Adipocyte (in vitro differentiated cells): ENCODE measurements at regions not wholly inside any gene's neighbourhood (a gene's known extent, or its start where the extent isn't known, plus 50 kb on each side); places are given as distances from the start of the nearest gene placed in this dataset.
"Not testable (repeated sequence)": the region's sequence is repeated elsewhere in the genome, so short reads cannot be mapped to it uniquely, and the experiment has no call there.

Source experiments
- DNase-seq: peaks from one replicate; pipeline ENCODE4 v3.0.0-alpha.2; 2015; ENCODE audit warnings: low read depth
- H3K27me3 ChIP-seq: replicated peaks from 2 replicates; pipeline ENCODE4 v1.7.0; 2013; ENCODE audit warnings: mild to moderate bottlenecking, low read length, moderate library complexity; ENCODE audit not compliant: control insufficient read depth, insufficient read depth
- H3K36me3 ChIP-seq: 2 replicates; pipeline ENCODE4 v1.7.0; 2013; ENCODE audit warnings: low read length, mild to moderate bottlenecking, moderate library complexity; ENCODE audit not compliant: control insufficient read depth, insufficient read depth, severe bottlenecking
- H3K4me1 ChIP-seq: 2 replicates; pipeline ENCODE4 v1.7.0; 2013; ENCODE audit warnings: mild to moderate bottlenecking, low read length, moderate library complexity; ENCODE audit not compliant: control insufficient read depth, insufficient read depth
- H3K4me3 ChIP-seq: 2 replicates; pipeline ENCODE4 v1.7.0; 2013; ENCODE audit warnings: mild to moderate bottlenecking, low read length, moderate library complexity
- H3K9ac ChIP-seq: 2 replicates; pipeline ENCODE4 v1.7.0; 2013; ENCODE audit warnings: mild to moderate bottlenecking, low read length, moderate library complexity
- H3K9me3 ChIP-seq: 2 replicates; pipeline ENCODE4 v1.7.0; 2013; ENCODE audit warnings: mild to moderate bottlenecking, low read length, moderate library complexity; ENCODE audit not compliant: control insufficient read depth

DNA sequence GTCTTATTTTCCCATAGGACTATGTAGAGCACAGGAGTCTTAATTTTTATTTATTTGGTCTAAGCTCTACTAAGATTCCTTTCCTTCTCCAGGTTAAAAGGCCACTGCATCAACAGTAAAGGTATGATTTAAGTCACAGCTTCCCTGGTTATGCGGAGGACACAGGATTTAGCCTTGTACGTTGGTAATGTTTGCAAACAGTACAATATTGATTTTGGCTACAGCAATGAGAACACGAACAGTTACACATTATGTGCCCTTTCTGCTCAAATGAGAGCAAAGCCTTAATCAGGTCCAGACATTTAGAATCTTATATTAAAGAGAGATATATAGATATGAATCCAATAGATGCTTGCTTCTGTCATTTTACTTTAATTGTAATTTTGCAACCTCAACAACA lies 264.0 kb downstream of the NUF2 start:
- Histone ChIP-seq H3K36me3 (no peaks in the 10 kb centered on the region), H3K4me3 (no peak overlapping the region)
- DNase-seq = no peak

GRCh38 chr1:163588796-163589195 lies 267.0 kb downstream of the NUF2 start:
- no peaks in the 10 kb centered on the region for H3K4me1 ChIP-seq
- DNase-seq = no peak
- no peaks in the 10 kb centered on the region for H3K36me3 ChIP-seq
- no peaks in the 10 kb centered on the region for H3K9me3 ChIP-seq
- no peak overlapping the region for H3K9ac ChIP-seq
- H3K4me3 ChIP-seq = no peak overlapping the region
- H3K27me3 ChIP-seq = no peaks in the 10 kb centered on the region

More for the DNA sequence above, 264.0 kb downstream of the NUF2 start:
- Histone ChIP-seq H3K27me3 (no peaks in the 10 kb centered on the region), H3K4me1 (no peaks in the 10 kb centered on the region), H3K9me3 (no peaks in the 10 kb centered on the region), H3K9ac (no peak overlapping the region)

DNA sequence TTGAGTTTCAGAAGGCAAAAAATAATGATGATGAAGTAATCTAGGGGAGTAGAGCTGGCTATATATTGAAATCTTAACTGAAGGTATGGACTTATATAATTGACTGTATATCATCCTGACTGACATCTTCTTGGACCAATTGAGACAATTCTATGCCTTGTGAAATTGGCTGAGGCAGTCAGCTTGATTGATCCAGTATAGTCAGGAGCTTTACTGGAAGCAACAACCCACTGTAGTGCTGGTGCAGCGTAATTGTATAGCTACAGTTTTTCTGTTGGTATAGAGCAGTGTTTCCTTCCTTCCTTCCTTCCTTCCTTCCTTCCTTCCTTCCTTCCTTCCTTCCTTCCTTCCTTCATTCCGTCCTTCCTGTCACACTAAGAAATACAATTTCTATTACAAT lies 268.0 kb downstream of the NUF2 start:
- DNase-seq = no peak
- Histone ChIP-seq H3K9ac (no peak overlapping the region), H3K9me3 (no peaks in the 10 kb centered on the region), H3K36me3 (no peaks in the 10 kb centered on the region), H3K4me1 (no peaks in the 10 kb centered on the region), H3K4me3 (no peak overlapping the region), H3K27me3 (no peaks in the 10 kb centered on the region)

DNA sequence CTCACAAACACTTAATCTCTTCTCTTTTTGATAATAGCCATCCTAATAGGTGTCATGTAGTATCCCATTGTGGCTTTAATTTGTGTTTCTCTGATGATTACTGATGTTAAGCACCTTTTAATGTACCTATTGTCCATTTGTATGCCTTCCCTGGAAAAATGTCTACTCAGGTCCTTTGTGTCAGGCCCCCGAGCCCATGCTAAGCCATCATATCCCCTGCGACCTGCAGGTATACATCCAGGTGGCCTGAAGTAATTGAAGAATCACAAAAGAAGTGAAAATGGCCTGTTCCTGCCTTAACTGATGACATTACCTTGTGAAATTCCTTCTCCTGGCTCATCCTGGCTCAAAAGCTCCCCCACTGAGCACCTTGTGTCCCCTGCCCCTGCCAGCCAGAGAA lies 269.4 kb downstream of the NUF2 start:
- H3K4me3 ChIP-seq, H3K4me1 ChIP-seq, DNase-seq, H3K9me3 ChIP-seq, H3K36me3 ChIP-seq, H3K9ac ChIP-seq, H3K27me3 ChIP-seq: not testable (repeated sequence)

DNA sequence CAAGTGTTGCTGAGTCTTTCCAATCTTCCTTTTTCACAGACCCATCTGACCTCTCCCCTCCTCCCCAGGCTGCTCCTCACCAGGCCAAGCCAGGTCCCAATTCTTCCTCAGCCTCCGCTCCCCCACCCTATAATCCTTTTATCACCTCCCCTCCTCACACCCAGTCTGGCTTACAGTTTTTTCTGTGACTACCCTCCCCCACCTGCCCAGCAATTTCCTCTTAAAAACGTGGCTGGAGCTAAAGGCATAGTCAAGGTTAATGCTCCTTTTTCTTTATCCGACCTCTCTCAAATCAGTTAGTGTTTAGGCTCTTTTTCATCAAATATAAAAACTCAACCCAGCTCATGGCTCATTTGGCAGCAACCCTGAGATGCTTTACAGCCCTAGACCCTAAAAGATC lies 270.9 kb downstream of the NUF2 start:
- not testable (repeated sequence) for H3K9ac ChIP-seq, H3K36me3 ChIP-seq, H3K27me3 ChIP-seq, H3K9me3 ChIP-seq, H3K4me1 ChIP-seq, H3K4me3 ChIP-seq, DNase-seq

- not testable (repeated sequence) for DNase-seq, H3K9ac ChIP-seq, H3K9me3 ChIP-seq, H3K27me3 ChIP-seq, H3K4me3 ChIP-seq, H3K4me1 ChIP-seq, H3K36me3 ChIP-seq
Measured at GRCh38 chr1:163596106-163596505, 274.4 kb downstream of the NUF2 start.

GRCh38 chr1:163596541-163597258 lies 274.9 kb downstream of the NUF2 start:
- DNase-seq = no peak
- no peaks in the 10 kb centered on the region for H3K4me1 ChIP-seq
- H3K9ac ChIP-seq = no peak overlapping the region
- H3K36me3 ChIP-seq = no peaks in the 10 kb centered on the region
- no peak overlapping the region for H3K4me3 ChIP-seq
- H3K27me3 ChIP-seq = no peaks in the 10 kb centered on the region
- H3K9me3 ChIP-seq = peaks cover 5% of the 10 kb centered on the region

- no peaks in the 10 kb centered on the region for H3K27me3 ChIP-seq
- DNase-seq = no peak
- no peaks in the 10 kb centered on the region for H3K4me1 ChIP-seq
- peaks cover 3% of the 10 kb centered on the region for H3K9me3 ChIP-seq
- H3K36me3 ChIP-seq = no peaks in the 10 kb centered on the region
- no peak overlapping the region for H3K4me3 ChIP-seq
- no peak overlapping the region for H3K9ac ChIP-seq
Measured at GRCh38 chr1:163604321-163604720, 282.6 kb downstream of the NUF2 start.

- Histone ChIP-seq H3K36me3 (no peaks in the 10 kb centered on the region), H3K9ac (no peak overlapping the region), H3K27me3 (no peaks in the 10 kb centered on the region), H3K4me3 (no peak overlapping the region), H3K4me1 (no peaks in the 10 kb centered on the region), H3K9me3 (no peaks in the 10 kb centered on the region)
- no peak for DNase-seq
Measured at GRCh38 chr1:163604896-163605295, 283.1 kb downstream of the NUF2 start.

GRCh38 chr1:163608979-163609378 lies 287.2 kb downstream of the NUF2 start:
- DNase-seq = no peak
- no peaks in the 10 kb centered on the region for H3K27me3 ChIP-seq
- H3K36me3 ChIP-seq = no peaks in the 10 kb centered on the region
- no peaks in the 10 kb centered on the region for H3K9me3 ChIP-seq
- H3K9ac ChIP-seq = no peak overlapping the region
- no peaks in the 10 kb centered on the region for H3K4me1 ChIP-seq
- H3K4me3 ChIP-seq = no peak overlapping the region

DNA sequence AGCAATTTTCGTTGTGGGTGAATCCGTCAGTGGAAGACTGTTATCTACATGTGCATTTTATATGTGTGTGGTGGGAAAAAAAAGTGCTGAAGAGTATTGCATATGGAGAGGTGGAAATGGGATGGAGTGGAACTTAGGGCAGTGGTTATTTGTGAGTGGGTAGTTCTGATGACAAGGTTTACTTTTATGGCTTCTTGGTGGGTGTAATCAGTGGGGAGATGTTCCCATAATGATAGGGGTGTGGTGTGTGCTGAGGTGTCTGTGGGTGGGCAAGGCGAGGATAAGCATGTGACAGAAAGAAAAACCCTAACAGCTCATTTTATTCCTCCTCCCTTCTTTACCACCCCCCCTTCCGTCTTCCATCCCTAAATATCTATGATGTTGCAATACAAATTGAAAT lies 288.1 kb downstream of the NUF2 start:
- Histone ChIP-seq H3K9ac (no peak overlapping the region), H3K27me3 (no peaks in the 10 kb centered on the region), H3K9me3 (no peaks in the 10 kb centered on the region), H3K4me3 (no peak overlapping the region), H3K36me3 (no peaks in the 10 kb centered on the region), H3K4me1 (no peaks in the 10 kb centered on the region)
- DNase-seq = no peak

- no peaks in the 10 kb centered on the region for H3K36me3 ChIP-seq
- no peak overlapping the region for H3K9ac ChIP-seq
- no peak overlapping the region for H3K4me3 ChIP-seq
- no peak for DNase-seq
- no peaks in the 10 kb centered on the region for H3K4me1 ChIP-seq
- no peaks in the 10 kb centered on the region for H3K9me3 ChIP-seq
- H3K27me3 ChIP-seq = no peaks in the 10 kb centered on the region
Measured at GRCh38 chr1:163610486-163610885, 288.7 kb downstream of the NUF2 start.
